Left ventricle myocardium superior (tissue), 1 donor: ENCODE measurements at regions not wholly inside any gene's neighbourhood (a gene's known extent, or its start where the extent isn't known, plus 50 kb on each side); places are given as distances from the start of the nearest gene placed in this dataset.

Source experiments
- ATAC-seq: fragments of 200-7000 bp; cut with Tn5 transposase; one replicate; pipeline ENCODE4 v1.9.1; 2020; ENCODE audit warnings: mild to moderate bottlenecking, moderate library complexity
- DNase-seq: peaks from one replicate; pipeline ENCODE4 v3.0.0-alpha.2; 2020
- intact Hi-C: fragments of 100-400 bp; cut with micrococcal nuclease; formaldehyde crosslinking; loops from one replicate; pipeline ENCODE4 v1.11.0; 2022
- donor health status: DM: no; HTN: yes; CAD: no; lungs with severe emphysema.

- ATAC-seq (no peak), DNase-seq (no peak)
- intact Hi-C loops: no loop called here
These were observed 60.9 kb upstream of the ARL8B start for GRCh38 chr3:5061218-5061569.

GRCh38 chr3:5063724-5064123 lies 58.4 kb upstream of the ARL8B start:
- ATAC-seq: no peak
- intact Hi-C loops: no loop called here
- no peak for DNase-seq

GRCh38 chr3:5068531-5069050 lies 53.5 kb upstream of the ARL8B start:
- no peak for ATAC-seq
- intact Hi-C loops: no loop called here
- DNase-seq: no peak

GRCh38 chr3:5069627-5070026 lies 52.5 kb upstream of the ARL8B start:
- no peak for ATAC-seq
- DNase-seq: no peak
- intact Hi-C loops: no loop called here

- intact Hi-C loops: no loop called here
- ATAC-seq (no peak), DNase-seq (no peak)
These were observed 51.0 kb upstream of the ARL8B start for GRCh38 chr3:5071061-5071460.

GRCh38 chr3:5072100-5072816 lies 49.8 kb upstream of the ARL8B start:
- intact Hi-C loops: no loop called here
- ATAC-seq (peak; percentile 60), DNase-seq (no peak)
